ENCODE measurements at regions not wholly inside any gene's neighbourhood (a gene's known extent, or its start where the extent isn't known, plus 50 kb on each side); places are given as distances from the start of the nearest gene placed in this dataset.

DNA sequence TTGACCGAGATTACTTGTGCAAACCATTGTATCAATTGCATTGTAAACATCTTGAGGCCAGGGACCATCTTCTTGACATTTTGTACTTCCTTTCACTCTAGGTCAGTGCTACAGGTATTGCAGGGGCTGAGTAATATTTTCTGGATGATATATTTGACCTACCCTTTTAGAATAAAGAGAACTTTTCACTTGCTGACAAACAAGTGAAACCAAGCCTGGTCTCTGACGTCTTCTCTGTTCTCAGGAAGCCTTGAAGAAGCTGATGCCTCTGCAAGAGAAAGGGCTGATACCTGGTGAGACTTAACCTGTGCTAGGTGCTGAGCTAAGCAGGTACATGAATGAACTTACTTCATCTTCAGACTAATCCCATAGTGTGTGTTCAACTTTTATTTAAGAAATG, 60.5 kb upstream of the GGTLC1 start:
- Histone ChIP-seq H3K27me3 (ENCODE audit: control insufficient read depth, insufficient read depth, low read length, poor library complexity, severe bottlenecking) (no peaks in the 10 kb centered on the region), H3K4me1 (ENCODE audit: control insufficient read depth, insufficient read depth, low read length) (peaks cover 12% of the 10 kb centered on the region), H3K9ac (ENCODE audit: extremely low read depth, low read length, poor library complexity, severe bottlenecking) (no peak overlapping the region), H3K27ac (ENCODE audit: low read depth, low read length) (no peak overlapping the region), H3K36me3 (ENCODE audit: control insufficient read depth, insufficient read depth, low read length) (no peaks in the 10 kb centered on the region), H3K4me3 (ENCODE audit: low read length) (no peak overlapping the region), H3K9me3 (ENCODE audit: control insufficient read depth, low read length) (no peaks in the 10 kb centered on the region)
- Mint-ChIP-seq H3K27me3 (ENCODE audit: insufficient read depth) (no peaks in the 10 kb centered on the region), H3K36me3 (ENCODE audit: low read depth) (no peaks in the 10 kb centered on the region), H3K4me3 (no peak overlapping the region), H3K4me1 (peaks cover 28% of the 10 kb centered on the region), H3K27ac (no peak overlapping the region), H3K9me3 (no peaks in the 10 kb centered on the region)
- 86 to 100% methylated on average over 2 of the region's 2 CpGs for WGBS, 2 experiments (ENCODE audit: insufficient coverage in 1 of 2, insufficient read length in 1 of 2)
- no peak for DNase-seq
- no peak for TF ChIP-seq CTCF (conservative IDR thresholded peaks at IDR 0.05)

GRCh38 chr20:24048024-24048611, 59.5 kb upstream of the GGTLC1 start:
- no peak for TF ChIP-seq CTCF (conservative IDR thresholded peaks at IDR 0.05)
- H3K4me3 ChIP-seq (ENCODE audit: low read length), result no peak overlapping the region
- 87 to 96% methylated on average over 10 to 16 of the region's 16 CpGs for WGBS, 2 experiments (ENCODE audit: insufficient coverage in 1 of 2, insufficient read length in 1 of 2)
- no peak overlapping the region for H3K27ac Mint-ChIP-seq
- H3K36me3 ChIP-seq (ENCODE audit: control insufficient read depth, insufficient read depth, low read length), result no peaks in the 10 kb centered on the region
- peaks cover 12% of the 10 kb centered on the region for H3K4me1 ChIP-seq (ENCODE audit: control insufficient read depth, insufficient read depth, low read length)
- no peaks in the 10 kb centered on the region for H3K9me3 ChIP-seq (ENCODE audit: control insufficient read depth, low read length)
- H3K27ac ChIP-seq (ENCODE audit: low read depth, low read length), result no peak overlapping the region
- H3K27me3 ChIP-seq (ENCODE audit: control insufficient read depth, insufficient read depth, low read length, poor library complexity, severe bottlenecking), result no peaks in the 10 kb centered on the region
- no peaks in the 10 kb centered on the region for H3K9me3 Mint-ChIP-seq
- H3K4me1 Mint-ChIP-seq, result peaks cover 28% of the 10 kb centered on the region
- H3K4me3 Mint-ChIP-seq, result no peak overlapping the region
- no peaks in the 10 kb centered on the region for H3K36me3 Mint-ChIP-seq (ENCODE audit: low read depth)
- H3K9ac ChIP-seq (ENCODE audit: extremely low read depth, low read length, poor library complexity, severe bottlenecking), result no peak overlapping the region
- H3K27me3 Mint-ChIP-seq (ENCODE audit: insufficient read depth), result no peaks in the 10 kb centered on the region
- no peak for DNase-seq

GRCh38 chr20:24046888-24047287, 58.3 kb upstream of the GGTLC1 start:
- H3K27ac ChIP-seq (ENCODE audit: low read depth, low read length), result no peak overlapping the region
- peaks cover 12% of the 10 kb centered on the region for H3K4me1 ChIP-seq (ENCODE audit: control insufficient read depth, insufficient read depth, low read length)
- no peaks in the 10 kb centered on the region for H3K36me3 ChIP-seq (ENCODE audit: control insufficient read depth, insufficient read depth, low read length)
- no peaks in the 10 kb centered on the region for H3K27me3 ChIP-seq (ENCODE audit: control insufficient read depth, insufficient read depth, low read length, poor library complexity, severe bottlenecking)
- H3K36me3 Mint-ChIP-seq (ENCODE audit: low read depth), result no peaks in the 10 kb centered on the region
- peaks cover 28% of the 10 kb centered on the region for H3K4me1 Mint-ChIP-seq
- no peaks in the 10 kb centered on the region for H3K9me3 Mint-ChIP-seq
- no peaks in the 10 kb centered on the region for H3K9me3 ChIP-seq (ENCODE audit: control insufficient read depth, low read length)
- WGBS, 2 experiments (ENCODE audit: insufficient coverage in 1 of 2, insufficient read length in 1 of 2), result no CpG with 5 or more reads among the region's 1 CpG
- no peak for DNase-seq
- H3K9ac ChIP-seq (ENCODE audit: extremely low read depth, low read length, poor library complexity, severe bottlenecking), result no peak overlapping the region
- H3K27ac Mint-ChIP-seq, result no peak overlapping the region
- H3K4me3 Mint-ChIP-seq, result no peak overlapping the region
- H3K27me3 Mint-ChIP-seq (ENCODE audit: insufficient read depth), result no peaks in the 10 kb centered on the region
- TF ChIP-seq CTCF (conservative IDR thresholded peaks at IDR 0.05), result no peak
- H3K4me3 ChIP-seq (ENCODE audit: low read length), result no peak overlapping the region
